HG02678 (cell line): ENCODE measurements at regions not wholly inside any gene's neighbourhood (a gene's known extent, or its start where the extent isn't known, plus 50 kb on each side); places are given as distances from the start of the nearest gene placed in this dataset.

ENCODE experiments used
- ATAC-seq: cut with Tn5 transposase; IDR thresholded peaks from one replicate; pipeline ENCODE4 v1.9.1; 2021; ENCODE audit warnings: mild to moderate bottlenecking, moderate library complexity; ENCODE audit not compliant: unreplicated experiment

DNA sequence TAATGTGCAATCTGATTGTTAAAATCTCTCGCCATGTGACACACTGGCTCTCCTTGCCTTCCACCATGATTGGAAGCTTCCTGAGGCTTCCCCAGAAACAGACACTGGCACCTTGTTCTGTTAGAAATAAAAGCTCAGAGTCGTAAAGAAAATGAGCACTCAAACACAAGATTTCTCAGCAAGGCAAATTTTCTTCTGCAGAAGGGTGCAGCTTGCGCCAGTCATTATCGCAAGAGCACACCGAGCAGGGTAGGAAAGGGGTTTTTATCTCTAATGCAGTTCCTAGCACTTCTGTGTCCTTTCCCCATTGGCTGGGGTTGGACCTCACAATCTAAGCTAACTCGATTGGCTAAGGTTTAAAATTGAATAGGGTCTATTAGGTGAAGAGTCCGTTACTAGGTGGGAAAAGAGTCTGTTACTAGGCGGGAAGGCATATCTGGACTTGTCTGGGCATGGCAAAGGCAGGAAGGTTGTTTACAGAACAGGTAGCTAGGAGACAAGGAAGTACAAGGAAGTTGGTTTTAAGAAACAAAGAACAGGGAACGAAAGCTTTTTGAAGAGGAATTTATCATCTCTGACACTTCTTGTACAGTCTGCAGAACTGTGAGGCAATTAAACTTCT, 62.6 kb upstream of the BICD1 start:
- no peak for ATAC-seq

DNA sequence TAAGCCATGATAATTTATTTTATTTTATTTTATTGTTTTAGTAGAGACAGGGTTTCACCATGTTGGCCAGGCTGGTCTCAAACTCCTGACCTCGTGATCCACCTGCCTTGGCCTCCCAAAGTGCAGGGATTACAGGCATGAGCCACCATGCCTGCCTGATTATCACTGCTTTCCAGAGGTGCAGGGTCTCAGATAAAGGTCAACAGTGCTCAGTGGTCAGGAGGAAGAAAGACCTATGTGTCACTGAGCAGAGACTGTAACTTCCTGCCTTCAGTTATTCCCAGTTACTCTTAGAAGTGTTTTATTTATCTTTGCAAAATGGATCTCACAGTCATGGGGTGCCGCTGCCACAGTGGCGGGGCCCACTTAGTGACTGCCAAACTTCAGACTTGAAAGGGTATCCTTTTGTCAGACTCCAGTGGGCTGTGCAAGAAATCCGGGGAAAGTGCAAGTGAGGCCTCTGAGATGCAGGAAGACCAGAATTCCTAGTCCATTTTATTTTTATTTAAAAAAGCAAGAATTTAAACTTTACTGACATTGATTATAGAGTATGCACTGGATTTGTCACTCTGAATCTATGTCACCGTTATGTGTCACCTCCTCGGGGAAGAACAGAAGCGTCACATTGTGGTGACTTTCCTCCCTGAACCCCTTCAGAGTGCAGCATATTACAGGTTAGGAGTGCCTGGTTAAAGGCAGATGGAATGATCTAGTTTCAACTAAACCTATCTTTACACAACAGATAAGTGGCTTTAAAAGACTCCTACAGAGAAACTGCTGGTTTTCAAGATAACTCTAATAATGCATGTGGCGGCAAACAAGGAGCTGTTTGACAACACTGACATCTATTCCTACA, 59.1 kb upstream of the BICD1 start:
- no peak for ATAC-seq

DNA sequence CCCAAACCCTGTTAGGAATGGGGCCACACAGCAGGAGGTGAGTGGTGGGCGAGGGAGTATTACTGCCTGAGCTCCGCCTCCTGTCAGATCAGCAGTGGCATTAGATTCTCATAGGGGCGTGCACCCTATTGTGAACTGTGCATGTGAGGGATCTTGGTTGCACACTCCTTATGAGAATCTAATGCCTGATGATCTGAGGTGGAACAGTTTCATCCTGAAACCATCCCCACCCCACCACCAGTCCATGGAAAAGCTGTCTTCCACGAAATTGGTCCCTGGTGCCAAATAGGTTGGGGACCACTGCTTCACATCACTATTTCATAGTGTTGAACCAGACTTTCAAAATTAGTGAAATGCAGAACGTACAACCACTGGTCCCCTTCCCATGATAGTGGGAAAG, 57.9 kb upstream of the BICD1 start:
- no peak for ATAC-seq

DNA sequence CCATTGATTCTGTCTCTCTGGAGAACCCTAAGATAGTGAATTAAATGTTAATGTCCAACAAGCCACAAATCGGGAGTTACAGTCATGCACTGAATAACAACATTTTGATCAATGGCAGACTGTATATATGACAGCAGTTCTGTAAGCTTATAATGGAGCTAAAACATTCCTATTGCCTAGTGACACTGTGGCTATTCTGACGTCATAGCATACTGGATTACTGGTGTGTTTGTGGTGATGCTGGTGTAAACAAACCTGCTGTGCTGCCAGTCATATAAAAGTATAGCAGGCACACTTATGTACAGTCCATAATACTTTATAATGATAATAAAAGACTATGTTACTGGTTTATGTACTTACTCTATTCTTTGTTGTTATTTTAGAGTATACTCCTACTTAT, 56.7 kb upstream of the BICD1 start:
- no peak for ATAC-seq

DNA sequence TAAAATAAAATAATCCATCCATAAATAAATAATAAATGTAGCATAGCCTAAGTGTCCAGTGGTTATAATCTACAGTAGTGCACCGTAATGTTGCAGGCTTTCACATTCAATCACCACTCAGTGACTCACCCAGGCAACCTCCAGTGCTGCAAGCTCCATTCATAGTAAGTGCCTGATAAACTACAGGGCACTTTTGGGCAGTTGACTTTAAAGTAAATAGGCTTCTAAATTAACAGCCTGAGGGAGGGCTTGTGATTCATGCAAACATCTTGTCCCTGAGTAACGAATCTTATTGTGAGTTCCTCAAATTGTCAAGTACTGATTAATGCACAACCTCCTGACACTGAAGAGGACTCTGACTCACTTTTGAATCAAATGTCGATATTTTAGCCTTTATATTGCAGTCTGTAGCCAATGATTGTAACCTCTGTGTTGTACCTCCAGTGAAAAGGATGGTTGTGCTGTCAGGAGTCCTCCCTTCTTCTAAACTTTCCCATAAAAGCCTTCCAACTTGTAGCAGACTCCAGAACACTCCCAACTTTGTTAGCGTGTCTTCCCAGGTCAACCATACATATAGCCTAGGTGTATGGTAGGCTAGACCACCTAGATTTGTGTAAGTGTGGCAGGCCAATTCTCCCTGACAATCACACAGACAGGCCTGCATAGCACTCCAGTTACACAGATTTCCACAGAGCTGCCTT, 55.0 kb upstream of the BICD1 start:
- no peak for ATAC-seq

DNA sequence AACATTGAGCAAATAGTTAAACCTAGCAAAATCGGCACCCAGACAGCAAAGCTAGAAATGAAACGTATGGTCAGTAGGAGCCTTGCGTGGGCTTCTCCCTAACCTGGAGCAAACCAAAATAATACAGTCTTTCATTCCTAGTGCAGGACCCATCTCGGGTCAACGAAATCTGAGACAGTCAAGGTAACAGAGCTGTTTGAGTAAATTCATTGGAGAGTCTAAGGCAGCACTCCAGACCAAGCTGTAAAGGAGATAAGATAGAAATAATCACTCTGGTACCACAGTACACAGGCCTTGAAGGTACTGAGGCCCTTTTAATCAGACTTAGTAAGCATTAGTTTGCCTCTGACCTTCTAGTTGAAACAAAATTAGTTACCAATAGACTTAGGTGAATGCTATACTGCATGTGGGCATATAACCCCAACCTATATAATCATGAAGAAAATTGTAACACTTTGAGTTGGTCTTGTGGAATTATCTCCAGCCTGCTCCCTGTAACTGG, 54.4 kb upstream of the BICD1 start:
- no peak for ATAC-seq

DNA sequence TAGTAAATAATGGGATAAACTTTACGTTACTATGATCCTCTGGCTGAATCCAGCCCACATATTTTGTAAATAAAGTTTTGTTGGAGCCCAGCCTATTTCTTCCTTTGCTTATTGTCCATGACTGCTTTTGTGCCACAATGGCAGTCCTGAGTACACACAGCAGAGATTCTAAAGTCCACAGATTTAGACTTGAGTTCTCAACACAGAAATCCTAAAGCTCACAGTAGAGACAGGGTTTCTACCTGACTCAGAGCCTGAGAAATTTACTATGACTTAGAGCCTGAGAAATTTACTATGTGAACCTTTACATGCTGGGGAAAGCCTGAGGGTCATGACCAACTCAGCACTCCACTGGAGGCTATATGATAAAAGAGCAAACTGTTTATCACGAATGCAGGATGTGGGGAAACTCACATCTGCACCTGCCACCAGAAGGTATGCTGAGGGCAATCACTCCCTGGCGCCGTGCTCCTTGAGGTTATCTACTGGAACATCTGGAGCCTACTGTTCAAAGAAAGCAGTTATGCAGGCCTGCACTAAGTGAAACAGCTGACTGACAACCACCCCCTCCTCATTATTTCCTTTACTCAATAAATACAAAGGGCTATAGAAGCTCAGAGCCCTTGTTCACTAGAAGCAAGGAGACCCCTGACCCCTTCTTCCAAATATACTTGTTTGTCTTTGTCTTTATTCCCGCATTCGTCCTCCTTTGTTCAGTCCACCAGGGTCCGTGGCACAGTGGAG, 52.6 kb upstream of the BICD1 start:
- no peak for ATAC-seq
